ENCODE measurements at regions not wholly inside any gene's neighbourhood (a gene's known extent, or its start where the extent isn't known, plus 50 kb on each side); places are given as distances from the start of the nearest gene placed in this dataset.
A peak's percentile ranks its signal among the peaks of the same experiment; 100 is the strongest.

DNA sequence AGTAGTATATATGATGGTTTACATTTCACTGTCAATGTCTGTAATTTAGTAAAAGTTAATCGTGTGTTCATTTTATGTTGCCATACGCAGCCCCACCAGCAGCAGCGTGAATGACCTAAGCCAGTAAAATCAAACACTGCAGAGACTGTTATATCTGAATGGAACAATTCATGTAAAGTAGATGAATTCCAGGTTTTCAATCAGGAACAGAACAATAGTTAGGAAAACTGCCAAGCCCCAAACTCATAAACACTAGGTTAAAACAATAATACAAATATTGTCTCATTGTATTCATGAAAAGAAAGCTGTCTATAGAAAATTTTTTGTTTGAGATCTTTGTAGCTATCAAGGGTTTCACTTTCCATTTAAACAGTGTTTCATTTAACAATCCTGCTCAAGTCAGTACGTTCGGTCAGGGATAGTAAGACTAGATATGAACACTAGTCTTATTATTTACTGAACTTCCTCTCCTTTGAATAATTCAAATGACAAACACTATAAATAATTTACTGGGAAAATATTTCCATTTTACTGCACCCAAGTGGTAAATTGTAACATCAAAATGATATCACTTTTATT is 256.8 kb upstream of the FLRT2 start:
- intact Hi-C loops (cut with micrococcal nuclease) = loop anchor here (2.0 kb wide), 1 partner anchor 256 kb away; no protein-coding TSS in a partner anchor
- CTCF ChIA-PET = interaction anchor here (1.0 to 1.3 kb wide), 4 partner anchors 10 to 484 kb away, joined by 3 to 4 read pairs (median 4); no protein-coding TSS in a partner anchor
- no peaks in the 10 kb centered on the region for H3K9me1 ChIP-seq (replicated peaks; ENCODE audit: control insufficient read depth, extremely low read depth, insufficient read depth, low read length)

More for the DNA sequence above, 256.8 kb upstream of the FLRT2 start:
- DNase-seq (ENCODE audit: low read depth, low spot score) (peak; percentile 83), FAIRE-seq (peak; percentile 87)
- no peak overlapping the region for H3K9ac ChIP-seq (replicated peaks; ENCODE audit: extremely low read depth, insufficient read depth, low read length)
- no peaks in the 10 kb centered on the region for H3K36me3 ChIP-seq (ENCODE audit: control insufficient read depth in 2 of 2, extremely low read depth in 1 of 2, insufficient read depth in 2 of 2, low read length in 2 of 2)
- TF ChIP-seq, protein P1, sequence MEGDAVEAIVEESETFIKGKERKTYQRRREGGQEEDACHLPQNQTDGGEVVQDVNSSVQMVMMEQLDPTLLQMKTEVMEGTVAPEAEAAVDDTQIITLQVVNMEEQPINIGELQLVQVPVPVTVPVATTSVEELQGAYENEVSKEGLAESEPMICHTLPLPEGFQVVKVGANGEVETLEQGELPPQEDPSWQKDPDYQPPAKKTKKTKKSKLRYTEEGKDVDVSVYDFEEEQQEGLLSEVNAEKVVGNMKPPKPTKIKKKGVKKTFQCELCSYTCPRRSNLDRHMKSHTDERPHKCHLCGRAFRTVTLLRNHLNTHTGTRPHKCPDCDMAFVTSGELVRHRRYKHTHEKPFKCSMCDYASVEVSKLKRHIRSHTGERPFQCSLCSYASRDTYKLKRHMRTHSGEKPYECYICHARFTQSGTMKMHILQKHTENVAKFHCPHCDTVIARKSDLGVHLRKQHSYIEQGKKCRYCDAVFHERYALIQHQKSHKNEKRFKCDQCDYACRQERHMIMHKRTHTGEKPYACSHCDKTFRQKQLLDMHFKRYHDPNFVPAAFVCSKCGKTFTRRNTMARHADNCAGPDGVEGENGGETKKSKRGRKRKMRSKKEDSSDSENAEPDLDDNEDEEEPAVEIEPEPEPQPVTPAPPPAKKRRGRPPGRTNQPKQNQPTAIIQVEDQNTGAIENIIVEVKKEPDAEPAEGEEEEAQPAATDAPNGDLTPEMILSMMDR (IDR thresholded peaks at IDR 0.05; ENCODE audit: extremely low read depth in 1 of 2, insufficient read depth in 1 of 2, low read depth in 1 of 2, low read length in 2 of 2) = no peak
- TF ChIP-seq POLR2A (IDR thresholded peaks at IDR 0.05; ENCODE audit: low read depth, low read length) (no peak), GATA2 (IDR thresholded peaks at IDR 0.05; ENCODE audit: insufficient read depth, insufficient read length, low read depth, low read length) (no peak), JUN (IDR thresholded peaks at IDR 0.05; ENCODE audit: borderline replicate concordance, insufficient read depth, insufficient read length, low read depth) (no peak), POLR2AphosphoS5 (IDR thresholded peaks at IDR 0.05; ENCODE audit: insufficient read depth, low read depth, low read length) (no peak), MYC (IDR thresholded peaks at IDR 0.05; ENCODE audit: low read depth, low read length) (no peak)
- no peaks in the 10 kb centered on the region for H4K20me1 ChIP-seq (replicated peaks; ENCODE audit: control insufficient read depth, extremely low read depth, insufficient read depth, low read length)
- peaks cover 8% of the 10 kb centered on the region for H3K4me1 ChIP-seq (ENCODE audit: control insufficient read depth, extremely low read depth, insufficient read depth, low read length)
- H2AFZ ChIP-seq (ENCODE audit: low read depth, low read length) = peak overlapping the region; percentile 37
- H3K4me3 ChIP-seq (replicated peaks in 1 of 3; ENCODE audit: insufficient read depth in 1 of 3, low read depth in 1 of 3, low read length in 3 of 3) = peak overlapping the region in 1 of 3 experiments; percentile 25
- H3K27ac ChIP-seq (ENCODE audit: insufficient read depth, low read depth, low read length) = no peak overlapping the region
- H3K9me3 ChIP-seq (replicated peaks; ENCODE audit: control insufficient read depth, insufficient read depth, low read length) = no peaks in the 10 kb centered on the region
- POLR2A ChIA-PET = no interaction called here
- H3K27me3 ChIP-seq (ENCODE audit: control insufficient read depth in 2 of 2, insufficient read depth in 2 of 2, low read length in 2 of 2) = no peaks in the 10 kb centered on the region
- dilution Hi-C loops (cut with MboI; ENCODE audit: extremely low pct_ligation_motif_present, low sequenced_read_pairs) = no loop called here
- no peaks in the 10 kb centered on the region for H3K79me2 ChIP-seq (ENCODE audit: control insufficient read depth, insufficient read depth, low read length)
- H3K4me2 ChIP-seq (ENCODE audit: insufficient read depth, low read length) = peak overlapping the region; percentile 88
- BruUV-seq (replicated peaks) = no TSS peak
